CD4-positive, alpha-beta T cell (primary cell): ENCODE measurements at regions not wholly inside any gene's neighbourhood (a gene's known extent, or its start where the extent isn't known, plus 50 kb on each side); places are given as distances from the start of the nearest gene placed in this dataset.

ENCODE experiments used
- ATAC-seq: fragments of 200-7000 bp; cut with Tn5 transposase; one replicate; pipeline ENCODE4 v1.10.0; 2022; ENCODE audit warnings: mild to moderate bottlenecking; ENCODE audit not compliant: poor library complexity
- CTCF ChIA-PET: fragments of 350-600 bp; sonication (Branson Sonifier 250); formaldehyde crosslinking; loops from one replicate; lab custom pipeline; 2021; ENCODE audit warnings: antibody characterized with exemption, inconsistent platforms; lab: Charles Lee
- POLR2A ChIA-PET: fragments of 350-600 bp; sonication (Branson Sonifier 250); formaldehyde crosslinking; loops from one replicate; lab custom pipeline; 2021; ENCODE audit warnings: antibody characterized with exemption, inconsistent platforms; lab: Charles Lee
- DNase-seq, 14 experiments: peaks; one replicate each; pipeline ENCODE4 v3.0.0-alpha.2; 2013 to 2020; ENCODE audit warnings: mixed read lengths in 2 of 14
- H3K27ac ChIP-seq, 2 donors: one replicate each; pipeline versions ENCODE4 v1.5.1 to v1.7.0; 2013; ENCODE audit warnings: low read length in 2 of 2, low read depth in 1 of 2, mild to moderate bottlenecking in 1 of 2
- H3K27me3 ChIP-seq, 2 experiments: 1 replicate in 1 of 2; 2 replicates in 1 of 2; pipeline versions ENCODE4 v1.6.1 to v1.7.0; 2013; ENCODE audit warnings: low read length in 2 of 2, control low read depth in 1 of 2, mild to moderate bottlenecking in 1 of 2, moderate library complexity in 1 of 2; ENCODE audit not compliant: insufficient read depth in 2 of 2, control insufficient read depth in 1 of 2
- H3K36me3 ChIP-seq: one replicate; pipeline ENCODE4 v1.6.1; 2013; ENCODE audit warnings: low read length, control low read depth; ENCODE audit not compliant: insufficient read depth
- H3K4me1 ChIP-seq: one replicate; pipeline ENCODE4 v1.6.1; 2013; ENCODE audit warnings: low read length, control low read depth; ENCODE audit not compliant: insufficient read depth
- H3K4me3 ChIP-seq: one replicate; pipeline ENCODE4 v1.5.1; 2013; ENCODE audit warnings: mild to moderate bottlenecking, low read length, moderate library complexity
- H3K9me3 ChIP-seq, 2 experiments: 1 replicate in 1 of 2; 2 replicates in 1 of 2; pipeline versions ENCODE4 v1.6.1 to v1.7.0; 2013; ENCODE audit warnings: low read length in 2 of 2, mild to moderate bottlenecking in 2 of 2, control low read depth in 1 of 2, moderate library complexity in 1 of 2; ENCODE audit not compliant: control insufficient read depth in 1 of 2, insufficient read depth in 1 of 2
- H3K27ac Mint-ChIP-seq: one replicate; pipeline ENCODE4 v1.8.0; 2020; ENCODE audit warnings: mixed read lengths
- H3K27me3 Mint-ChIP-seq: one replicate; pipeline ENCODE4 v1.8.0; 2021; ENCODE audit warnings: mixed read lengths
- H3K36me3 Mint-ChIP-seq: one replicate; pipeline ENCODE4 v1.8.0; 2021; ENCODE audit warnings: low read depth, mixed read lengths
- H3K4me1 Mint-ChIP-seq: one replicate; pipeline ENCODE4 v1.8.0; 2021; ENCODE audit warnings: low read depth, mixed read lengths
- H3K4me3 Mint-ChIP-seq: one replicate; pipeline ENCODE4 v1.8.0; 2020; ENCODE audit warnings: mild to moderate bottlenecking, mixed read lengths
- H3K9me3 Mint-ChIP-seq: one replicate; pipeline ENCODE4 v1.8.0; 2020; ENCODE audit warnings: mixed read lengths
- CTCF ChIP-seq: fragments of 200-600 bp; IDR thresholded peaks from one replicate; pipeline ENCODE4 v1.8.0; 2022; ENCODE audit warnings: antibody characterized with exemption, mild to moderate bottlenecking
- intact Hi-C, 2 experiments: fragments of 100-400 bp; cut with DNase I in 1 of 2; cut with micrococcal nuclease in 1 of 2; formaldehyde crosslinking; loops; one replicate each; pipeline versions ENCODE4 v1.15.1 to v1.9.0; 2023 to 2025; cut with DNase I, micrococcal nuclease

GRCh38 chr11:70710601-70711000, 312.3 kb downstream of the CTTN start:
- POLR2A ChIA-PET: no interaction called here
- H3K27ac ChIP-seq: no peak overlapping the region
- H3K9me3 ChIP-seq: peaks cover 0 to 3% of the 10 kb centered on the region in 2 experiments
- no peaks in the 10 kb centered on the region for H3K36me3 ChIP-seq
- Mint-ChIP-seq H3K27ac (no peak overlapping the region), H3K4me1 (no peaks in the 10 kb centered on the region), H3K27me3 (peaks cover 16% of the 10 kb centered on the region), H3K9me3 (no peaks in the 10 kb centered on the region), H3K36me3 (no peaks in the 10 kb centered on the region), H3K4me3 (no peak overlapping the region)
- peaks cover 0 to 9% of the 10 kb centered on the region in 2 experiments for H3K27me3 ChIP-seq
- intact Hi-C loops: no loop called here
- H3K4me3 ChIP-seq: no peak overlapping the region
- no peak for ATAC-seq
- CTCF ChIA-PET: no interaction called here
- no peak for TF ChIP-seq CTCF
- H3K4me1 ChIP-seq: no peaks in the 10 kb centered on the region
- DNase-seq: no peak

- no peak for TF ChIP-seq CTCF
- Mint-ChIP-seq H3K4me1 (no peaks in the 10 kb centered on the region), H3K4me3 (no peak overlapping the region), H3K36me3 (no peaks in the 10 kb centered on the region), H3K27ac (no peak overlapping the region), H3K9me3 (no peaks in the 10 kb centered on the region), H3K27me3 (peaks cover 16% of the 10 kb centered on the region)
- DNase-seq (no peak), ATAC-seq (no peak)
- H3K9me3 ChIP-seq: peaks cover 0 to 4% of the 10 kb centered on the region in 2 experiments
- CTCF ChIA-PET: no interaction called here
- intact Hi-C loops: no loop called here
- POLR2A ChIA-PET: no interaction called here
- no peak overlapping the region for H3K27ac ChIP-seq
- H3K36me3 ChIP-seq: no peaks in the 10 kb centered on the region
- peaks cover 0 to 9% of the 10 kb centered on the region in 2 experiments for H3K27me3 ChIP-seq
- no peak overlapping the region for H3K4me3 ChIP-seq
- no peaks in the 10 kb centered on the region for H3K4me1 ChIP-seq
Observed at GRCh38 chr11:70711095-70711910, 313.0 kb downstream of the CTTN start.

GRCh38 chr11:70711911-70712185, 313.5 kb downstream of the CTTN start:
- ChIA-PET POLR2A (no interaction called here), CTCF (no interaction called here)
- Mint-ChIP-seq H3K27ac (no peak overlapping the region), H3K4me1 (no peaks in the 10 kb centered on the region), H3K9me3 (no peaks in the 10 kb centered on the region), H3K36me3 (no peaks in the 10 kb centered on the region), H3K4me3 (no peak overlapping the region), H3K27me3 (peaks cover 17% of the 10 kb centered on the region)
- Histone ChIP-seq H3K4me1 (no peaks in the 10 kb centered on the region), H3K4me3 (no peak overlapping the region), H3K27ac (no peak overlapping the region), H3K9me3 (peaks cover 0 to 9% of the 10 kb centered on the region in 2 experiments), H3K27me3 (peaks cover 0 to 9% of the 10 kb centered on the region in 2 experiments), H3K36me3 (no peaks in the 10 kb centered on the region)
- no peak for ATAC-seq
- TF ChIP-seq CTCF: no peak
- intact Hi-C loops: no loop called here
- no peak for DNase-seq
